ENCODE measurements at regions not wholly inside any gene's neighbourhood (a gene's known extent, or its start where the extent isn't known, plus 50 kb on each side); places are given as distances from the start of the nearest gene placed in this dataset.

GRCh38 chr7:20510573-20510900 is 104.9 kb upstream of the ABCB5 start:
- TF ChIP-seq CTCF (conservative IDR thresholded peaks at IDR 0.05; ENCODE audit: low read depth, low read length) (no peak), EZH2phosphoT487 (IDR thresholded peaks at IDR 0.05; ENCODE audit: borderline replicate concordance, low read length) (no peak)
